D721Med (cell line): ENCODE measurements at regions not wholly inside any gene's neighbourhood (a gene's known extent, or its start where the extent isn't known, plus 50 kb on each side); places are given as distances from the start of the nearest gene placed in this dataset.
"Not testable (repeated sequence)": the region's sequence is repeated elsewhere in the genome, so short reads cannot be mapped to it uniquely, and the experiment has no call there.

Source experiments
- DNase-seq: peaks from one replicate; pipeline ENCODE4 v3.0.0; 2011; ENCODE audit warnings: low spot score; ENCODE audit not compliant: insufficient read length
- FAIRE-seq: peaks from 2 replicates; lab custom pipeline; 2011; peaks lifted over from hg19 to GRCh38; lab: Jason Lieb, UNC
- CTCF ChIP-seq: IDR thresholded peaks from 2 replicates; pipeline ENCODE4 v1.5.1; 2012; ENCODE audit warnings: mild to moderate bottlenecking, control low read depth; ENCODE audit not compliant: insufficient read depth; ENCODE audit errors: missing control alignments

- FAIRE-seq (no peak), DNase-seq (no peak)
- TF ChIP-seq CTCF = no peak
Observed at GRCh38 chr5:67771791-67772190, 443.8 kb upstream of the PIK3R1 start.

- no peak for FAIRE-seq
Observed at GRCh38 chr5:67771221-67771620, 444.3 kb upstream of the PIK3R1 start.

GRCh38 chr5:67770431-67771025, 445.0 kb upstream of the PIK3R1 start:
- TF ChIP-seq CTCF = no peak
- FAIRE-seq (no peak), DNase-seq (no peak)

More at GRCh38 chr5:67771221-67771620, 444.3 kb upstream of the PIK3R1 start:
- no peak for TF ChIP-seq CTCF
- no peak for DNase-seq

GRCh38 chr5:67765697-67766096, 449.9 kb upstream of the PIK3R1 start:
- FAIRE-seq (no peak), DNase-seq (no peak)
- TF ChIP-seq CTCF = no peak

GRCh38 chr5:67757771-67758170, 457.8 kb upstream of the PIK3R1 start:
- DNase-seq, FAIRE-seq: not testable (repeated sequence)

GRCh38 chr5:67752357-67752708, 463.2 kb upstream of the PIK3R1 start:
- FAIRE-seq (no peak), DNase-seq (no peak)
- no peak for TF ChIP-seq CTCF

- no peak for TF ChIP-seq CTCF
- FAIRE-seq = no peak
- DNase-seq = no peak
Observed at GRCh38 chr5:67748165-67748690, 467.3 kb upstream of the PIK3R1 start.
